Subcutaneous abdominal adipose tissue (tissue), 5 donors: ENCODE measurements at regions not wholly inside any gene's neighbourhood (a gene's known extent, or its start where the extent isn't known, plus 50 kb on each side); places are given as distances from the start of the nearest gene placed in this dataset.
"Not testable (repeated sequence)": the region's sequence is repeated elsewhere in the genome, so short reads cannot be mapped to it uniquely, and the experiment has no call there.

Experiments used
- H3K27ac ChIP-seq: one replicate; pipeline ENCODE4 v1.7.0; 2013; ENCODE audit warnings: low read depth, mild to moderate bottlenecking, inconsistent platforms, low read length, moderate library complexity
- H3K27me3 ChIP-seq, 5 donors: one replicate each; pipeline ENCODE4 v1.7.0; 2013; ENCODE audit warnings: low read length in 5 of 5, inconsistent platforms in 1 of 5; ENCODE audit not compliant: control insufficient read depth in 5 of 5, insufficient read depth in 4 of 5
- H3K36me3 ChIP-seq, 5 donors: one replicate each; pipeline ENCODE4 v1.7.0; 2013; ENCODE audit warnings: low read length in 5 of 5; ENCODE audit not compliant: control insufficient read depth in 5 of 5, insufficient read depth in 5 of 5
- H3K4me1 ChIP-seq, 5 donors: one replicate each; pipeline ENCODE4 v1.7.0; 2013; ENCODE audit warnings: low read length in 5 of 5, mild to moderate bottlenecking in 3 of 5, moderate library complexity in 1 of 5; ENCODE audit not compliant: control insufficient read depth in 5 of 5, insufficient read depth in 5 of 5
- H3K4me3 ChIP-seq, 5 donors: one replicate each; pipeline ENCODE4 v1.7.0; 2013; ENCODE audit warnings: low read length in 5 of 5, low read depth in 1 of 5
- H3K9ac ChIP-seq, 5 donors: one replicate each; pipeline ENCODE4 v1.7.0; 2013; ENCODE audit warnings: low read length in 5 of 5, mild to moderate bottlenecking in 4 of 5, moderate library complexity in 3 of 5
- H3K9me3 ChIP-seq, 5 donors: one replicate each; pipeline ENCODE4 v1.7.0; 2013; ENCODE audit warnings: low read length in 5 of 5; ENCODE audit not compliant: control insufficient read depth in 5 of 5
- donor health status: healthy.
- donor health status: healthy.
- donor health status: healthy.
- donor health status: healthy.
- donor health status: healthy.

DNA sequence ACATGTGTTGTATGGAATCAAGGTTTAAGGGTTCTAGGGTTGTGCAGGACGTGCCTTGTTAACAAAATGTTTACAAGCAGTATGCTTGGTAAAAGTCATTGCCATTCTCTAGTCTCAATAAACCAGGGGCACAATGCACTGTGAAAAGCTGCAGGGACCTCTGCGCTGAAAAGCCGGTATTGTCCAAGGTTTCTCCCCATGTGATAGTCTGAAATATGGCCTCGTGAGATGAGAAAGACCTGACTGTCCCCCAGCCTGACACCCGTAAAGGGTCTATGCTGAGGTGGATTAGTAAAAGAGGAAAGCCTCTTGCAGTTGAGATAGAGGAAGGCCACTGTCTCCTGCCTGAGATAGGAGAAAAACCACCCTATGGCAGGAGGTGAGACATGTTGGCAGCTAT is 537.5 kb downstream of the KCNJ18 start:
- not testable (repeated sequence) for H3K27me3 ChIP-seq, H3K27ac ChIP-seq, H3K9ac ChIP-seq, H3K36me3 ChIP-seq, H3K4me3 ChIP-seq, H3K4me1 ChIP-seq
- H3K9me3 ChIP-seq: peaks cover 0 to 10% (median 4%) of the 10 kb centered on the region in 5 donors

DNA sequence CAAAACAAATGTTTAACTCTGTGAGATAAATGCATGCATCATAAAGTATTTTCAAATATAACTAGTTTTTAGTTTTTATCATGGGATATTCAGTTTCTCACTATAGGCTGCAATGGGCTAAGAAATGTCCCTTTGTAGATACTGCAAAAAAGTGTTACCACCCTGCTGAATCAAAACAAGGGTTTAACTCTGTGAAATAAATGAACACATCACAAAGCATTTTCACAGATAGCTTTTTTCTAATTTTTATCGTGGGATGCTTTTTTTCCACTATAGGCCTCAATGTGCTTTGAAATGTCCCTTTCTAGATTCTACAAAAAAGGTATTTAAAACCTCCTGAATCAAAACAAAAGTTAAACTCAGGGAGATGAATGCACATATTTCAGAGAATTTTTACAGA is 541.1 kb downstream of the KCNJ18 start:
- H3K27ac ChIP-seq: no peak overlapping the region

GRCh38 chr17:22242472-22242871 is 550.1 kb downstream of the KCNJ18 start:
- no peak overlapping the region for H3K9ac ChIP-seq
- H3K4me1 ChIP-seq: no peaks in the 10 kb centered on the region
- no peaks in the 10 kb centered on the region for H3K36me3 ChIP-seq
- no peak overlapping the region for H3K27ac ChIP-seq
- no peaks in the 10 kb centered on the region for H3K27me3 ChIP-seq
- no peak overlapping the region for H3K4me3 ChIP-seq
- H3K9me3 ChIP-seq: no peaks in the 10 kb centered on the region

More for the DNA sequence above, 541.1 kb downstream of the KCNJ18 start:
- Histone ChIP-seq H3K9ac (no peak overlapping the region), H3K9me3 (peaks cover 0 to 7% (median 4%) of the 10 kb centered on the region in 5 donors), H3K4me3 (no peak overlapping the region), H3K27me3 (no peaks in the 10 kb centered on the region), H3K36me3 (no peaks in the 10 kb centered on the region), H3K4me1 (no peaks in the 10 kb centered on the region)

GRCh38 chr17:22251498-22251897 is 559.2 kb downstream of the KCNJ18 start:
- Histone ChIP-seq H3K4me3 (no peak overlapping the region), H3K27ac (no peak overlapping the region), H3K9ac (no peak overlapping the region), H3K27me3 (no peaks in the 10 kb centered on the region), H3K4me1 (no peaks in the 10 kb centered on the region), H3K36me3 (no peaks in the 10 kb centered on the region), H3K9me3 (peaks cover 0 to 2% (median 0%) of the 10 kb centered on the region in 5 donors)

DNA sequence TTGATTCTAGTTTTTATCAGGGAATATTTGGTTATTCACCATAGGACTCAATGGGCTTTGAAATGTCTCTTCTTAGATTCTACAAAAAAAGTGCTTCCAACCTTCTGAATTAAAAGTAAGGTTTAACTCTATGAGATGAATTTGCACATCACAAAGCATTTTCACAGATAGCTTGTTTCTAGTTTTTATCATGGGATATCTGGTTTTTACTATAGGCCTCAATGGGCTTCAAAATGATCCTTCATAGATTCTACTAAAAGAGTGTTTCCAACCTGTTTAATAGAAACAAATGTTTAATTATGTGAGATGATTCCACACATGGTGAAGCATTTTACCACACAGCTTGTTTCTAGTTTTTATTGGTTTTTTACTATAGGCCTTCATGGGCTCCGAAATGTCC is 560.7 kb downstream of the KCNJ18 start:
- Histone ChIP-seq H3K27ac (no peak overlapping the region), H3K27me3 (no peaks in the 10 kb centered on the region), H3K9me3 (peaks cover 0 to 2% (median 0%) of the 10 kb centered on the region in 5 donors), H3K4me1 (no peaks in the 10 kb centered on the region), H3K36me3 (no peaks in the 10 kb centered on the region), H3K4me3 (no peak overlapping the region), H3K9ac (no peak overlapping the region)

DNA sequence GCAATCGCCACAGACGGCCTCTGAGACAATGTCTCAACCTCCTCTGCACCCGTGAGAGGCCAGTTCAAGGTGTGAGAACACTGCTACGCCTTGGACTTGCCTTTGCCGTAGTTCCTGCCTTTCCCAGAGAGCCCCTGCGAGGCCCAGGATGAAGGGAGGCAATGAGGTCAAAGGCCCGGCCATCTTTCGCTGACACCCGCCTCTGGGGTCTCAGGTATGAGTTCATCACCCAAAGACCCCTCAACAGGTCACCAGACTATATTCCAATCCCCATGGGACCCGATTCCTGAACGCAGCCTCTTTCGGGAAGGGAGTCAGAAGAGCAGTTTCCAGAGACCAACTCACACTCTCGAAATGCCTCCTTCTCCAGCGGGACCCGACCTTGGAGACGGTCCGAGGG is 573.5 kb downstream of the KCNJ18 start:
- Histone ChIP-seq H3K9ac (no peak overlapping the region), H3K27me3 (no peaks in the 10 kb centered on the region), H3K9me3 (peaks cover 0 to 43% (median 21%) of the 10 kb centered on the region in 5 donors)

DNA sequence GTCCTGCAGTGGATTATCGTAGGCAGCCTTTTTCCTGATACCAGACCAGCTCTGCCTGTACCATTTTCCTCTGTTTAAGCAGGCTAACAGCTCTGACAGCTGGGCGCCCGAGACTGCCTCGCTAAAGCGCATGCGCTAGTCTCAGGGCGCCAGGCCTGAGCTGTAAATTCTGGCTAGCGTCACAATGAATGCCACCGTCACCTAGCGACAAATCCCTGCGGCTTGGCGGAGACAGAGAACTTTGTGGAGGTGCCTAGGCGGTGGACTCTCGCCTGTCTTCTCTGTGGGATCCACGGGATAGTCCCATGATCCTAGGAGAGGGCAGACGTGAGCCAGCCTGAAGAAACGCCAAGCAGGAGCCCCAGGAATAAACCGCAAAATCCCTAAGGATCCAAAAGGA is 573.9 kb downstream of the KCNJ18 start:
- no peak overlapping the region for H3K4me3 ChIP-seq
- H3K27ac ChIP-seq: no peak overlapping the region
- no peaks in the 10 kb centered on the region for H3K36me3 ChIP-seq
- no peaks in the 10 kb centered on the region for H3K27me3 ChIP-seq
- no peaks in the 10 kb centered on the region for H3K4me1 ChIP-seq
- no peak overlapping the region for H3K9ac ChIP-seq
- peaks cover 0 to 43% (median 24%) of the 10 kb centered on the region in 5 donors for H3K9me3 ChIP-seq

More for the DNA sequence above, 573.5 kb downstream of the KCNJ18 start:
- H3K4me1 ChIP-seq: no peaks in the 10 kb centered on the region
- no peaks in the 10 kb centered on the region for H3K36me3 ChIP-seq
- H3K27ac ChIP-seq: no peak overlapping the region
- H3K4me3 ChIP-seq: no peak overlapping the region

DNA sequence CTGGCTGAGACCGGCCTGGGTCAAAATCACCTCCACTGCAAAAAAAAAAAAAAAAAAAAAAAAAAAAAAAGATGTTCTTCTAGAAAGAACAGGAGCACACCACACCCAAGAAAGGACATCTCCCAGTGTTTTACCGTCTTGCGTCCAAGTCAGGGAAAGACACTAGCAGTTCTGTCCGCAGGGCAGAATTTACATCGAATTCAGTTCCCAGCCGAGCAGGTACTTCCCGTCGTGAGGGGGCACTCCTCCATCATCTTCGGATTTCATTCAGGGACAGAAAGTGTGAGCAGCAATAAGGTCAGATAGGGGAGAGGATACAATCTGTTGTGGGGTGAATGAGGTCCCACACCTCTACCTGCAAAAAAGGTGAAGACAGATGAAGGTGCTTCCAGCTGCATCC is 574.7 kb downstream of the KCNJ18 start:
- Histone ChIP-seq H3K36me3 (no peaks in the 10 kb centered on the region), H3K9me3 (peaks cover 0 to 43% (median 24%) of the 10 kb centered on the region in 5 donors), H3K27me3 (no peaks in the 10 kb centered on the region), H3K4me3 (no peak overlapping the region), H3K9ac (no peak overlapping the region), H3K27ac (no peak overlapping the region), H3K4me1 (no peaks in the 10 kb centered on the region)

DNA sequence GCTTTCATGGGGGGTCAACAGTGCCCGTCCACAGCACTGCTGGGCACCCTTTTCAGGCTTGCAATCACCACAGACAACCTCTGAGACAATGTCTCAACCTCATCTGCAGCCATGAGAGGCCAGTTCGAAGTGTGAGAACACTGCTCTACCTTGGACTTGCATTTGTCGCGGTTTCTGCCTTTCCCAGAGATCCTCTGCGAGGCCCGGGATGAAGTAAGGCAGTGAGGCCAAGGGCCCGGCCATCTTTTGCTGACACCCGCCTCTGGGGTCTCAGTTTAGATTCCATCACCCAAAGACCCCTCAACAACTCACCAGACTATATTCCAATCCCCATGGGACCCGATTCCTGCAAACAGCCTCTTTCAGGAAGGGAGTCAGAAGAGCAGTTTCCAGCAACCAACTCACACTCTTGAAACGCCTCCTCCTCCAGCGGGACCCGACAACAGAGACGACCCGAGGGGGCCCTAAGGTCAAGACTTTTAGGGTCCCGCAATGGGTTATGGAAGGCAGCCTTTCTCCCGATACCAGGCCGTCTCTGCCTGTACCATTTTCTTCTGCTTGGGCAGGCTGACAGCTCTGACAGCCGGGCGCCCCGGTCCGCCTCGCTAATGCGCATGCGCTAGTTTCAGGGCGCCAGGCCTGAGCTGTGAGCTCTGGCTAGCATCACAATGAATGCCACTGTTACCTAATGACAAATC is 576.0 kb downstream of the KCNJ18 start:
- H3K9me3 ChIP-seq: peaks cover 0 to 40% (median 24%) of the 10 kb centered on the region in 5 donors

GRCh38 chr17:22268912-22269220 is 576.5 kb downstream of the KCNJ18 start:
- H3K9me3 ChIP-seq: peaks cover 0 to 37% (median 24%) of the 10 kb centered on the region in 5 donors
- no peaks in the 10 kb centered on the region for H3K36me3 ChIP-seq

More for the DNA sequence above, 576.0 kb downstream of the KCNJ18 start:
- Histone ChIP-seq H3K4me3 (no peak overlapping the region), H3K9ac (no peak overlapping the region), H3K36me3 (no peaks in the 10 kb centered on the region), H3K4me1 (no peaks in the 10 kb centered on the region), H3K27ac (no peak overlapping the region), H3K27me3 (no peaks in the 10 kb centered on the region)

More at GRCh38 chr17:22268912-22269220, 576.5 kb downstream of the KCNJ18 start:
- no peaks in the 10 kb centered on the region for H3K27me3 ChIP-seq
- no peaks in the 10 kb centered on the region for H3K4me1 ChIP-seq
- H3K4me3 ChIP-seq: no peak overlapping the region
- H3K9ac ChIP-seq: no peak overlapping the region
- no peak overlapping the region for H3K27ac ChIP-seq
